WTC11 (cell line): ENCODE measurements at regions not wholly inside any gene's neighbourhood (a gene's known extent, or its start where the extent isn't known, plus 50 kb on each side); places are given as distances from the start of the nearest gene placed in this dataset.

ENCODE experiments used
- ATAC-seq: fragments of 200-7000 bp; cut with Tn5 transposase; 2 replicates; pipeline ENCODE4 v1.10.0; 2021; ENCODE audit warnings: mild to moderate bottlenecking, moderate library complexity
- CTCF ChIA-PET: fragments of 300-600 bp; sonication (Branson Sonifier 250); formaldehyde crosslinking; loops from one replicate; lab custom pipeline; 2021; ENCODE audit warnings: antibody characterized with exemption; lab: Charles Lee
- POLR2A ChIA-PET: fragments of 350-600 bp; sonication (Branson Sonifier 250); formaldehyde crosslinking; loops from one replicate; lab custom pipeline; 2021; ENCODE audit warnings: antibody characterized with exemption; lab: Charles Lee
- DNase-seq: peaks from one replicate; pipeline ENCODE4 v3.0.0; 2021; ENCODE audit warnings: low spot score
- H3K27ac Mint-ChIP-seq: 2 replicates; pipeline ENCODE4 v1.8.0; 2021; ENCODE audit warnings: mixed read lengths
- H3K27me3 Mint-ChIP-seq: 2 replicates; pipeline ENCODE4 v1.8.0; 2021; ENCODE audit warnings: low read depth, mild to moderate bottlenecking, moderate library complexity, mixed read lengths
- H3K36me3 Mint-ChIP-seq: 2 replicates; pipeline ENCODE4 v1.8.0; 2021; ENCODE audit warnings: mixed read lengths
- H3K4me1 Mint-ChIP-seq: 2 replicates; pipeline ENCODE4 v1.8.0; 2022; ENCODE audit warnings: mixed read lengths
- H3K4me3 Mint-ChIP-seq: 2 replicates; pipeline ENCODE4 v1.8.0; 2021; ENCODE audit warnings: mild to moderate bottlenecking, moderate library complexity, mixed read lengths
- H3K9me3 Mint-ChIP-seq: 2 replicates; pipeline ENCODE4 v1.8.0; 2021; ENCODE audit warnings: mixed read lengths
- E2F1 ChIP-seq: sonication (generic); formaldehyde crosslinking; IDR thresholded peaks from 2 replicates; pipeline ENCODE4 v1.8.0; 2022; ENCODE audit warnings: mild to moderate bottlenecking, missing genetic modification reagents
- ELF4 ChIP-seq: sonication (generic); formaldehyde crosslinking; IDR thresholded peaks from 2 replicates; pipeline ENCODE4 v1.8.1; 2022; ENCODE audit warnings: low read depth, mild to moderate bottlenecking, moderate library complexity, missing genetic modification reagents
- FOXP4 ChIP-seq: sonication (generic); formaldehyde crosslinking; IDR thresholded peaks from 2 replicates; pipeline ENCODE4 v1.8.0; 2022; ENCODE audit warnings: mild to moderate bottlenecking, missing genetic modification reagents
- GABPB1 ChIP-seq: sonication (generic); formaldehyde crosslinking; IDR thresholded peaks from 2 replicates; pipeline ENCODE4 v1.8.1; 2023; ENCODE audit warnings: mild to moderate bottlenecking, missing genetic modification reagents
- GRHL2 ChIP-seq: fragments of 250-450 bp; sonication (Bioruptor Pico); IDR thresholded peaks from 2 replicates; pipeline ENCODE4 v1.8.0; 2022; ENCODE audit warnings: mild to moderate bottlenecking, moderate library complexity; ENCODE audit not compliant: insufficient replicate concordance, severe bottlenecking
- NR1H2 ChIP-seq: sonication (generic); formaldehyde crosslinking; IDR thresholded peaks from 2 replicates; pipeline ENCODE4 v1.9.0; 2021; ENCODE audit warnings: mild to moderate bottlenecking, moderate library complexity, missing genetic modification reagents
- PREB ChIP-seq: sonication (generic); formaldehyde crosslinking; IDR thresholded peaks from 2 replicates; pipeline ENCODE4 v1.8.1; 2022; ENCODE audit warnings: mild to moderate bottlenecking, missing genetic modification reagents, moderate library complexity, borderline replicate concordance
- RORB ChIP-seq: fragments of 250-450 bp; sonication (Bioruptor Pico); IDR thresholded peaks from 2 replicates; pipeline ENCODE4 v1.9.0; 2021; ENCODE audit warnings: mild to moderate bottlenecking
- SMAD4 ChIP-seq: sonication (generic); formaldehyde crosslinking; IDR thresholded peaks from 2 replicates; pipeline ENCODE4 v1.8.0; 2022; ENCODE audit warnings: mild to moderate bottlenecking, missing genetic modification reagents
- SP1 ChIP-seq: sonication (generic); formaldehyde crosslinking; conservative IDR thresholded peaks from 2 replicates; pipeline ENCODE4 v1.8.1; 2022; ENCODE audit warnings: missing genetic modification reagents
- TEAD4 ChIP-seq: sonication (generic); formaldehyde crosslinking; IDR thresholded peaks from 2 replicates; pipeline ENCODE4 v1.8.0; 2022; ENCODE audit warnings: mild to moderate bottlenecking, missing genetic modification reagents
- ZBTB21 ChIP-seq: sonication (generic); formaldehyde crosslinking; IDR thresholded peaks from 2 replicates; pipeline ENCODE4 v1.8.1; 2023; ENCODE audit warnings: mild to moderate bottlenecking, missing genetic modification reagents, borderline replicate concordance
- ZMAT4 ChIP-seq: fragments of 250-450 bp; sonication (Bioruptor Pico); IDR thresholded peaks from 2 replicates; pipeline ENCODE4 v1.9.0; 2021; ENCODE audit warnings: mild to moderate bottlenecking
- ZNF121 ChIP-seq: sonication (generic); formaldehyde crosslinking; IDR thresholded peaks from 2 replicates; pipeline ENCODE4 v1.8.0; 2023; ENCODE audit warnings: missing genetic modification reagents
- ZNF263 ChIP-seq: sonication (generic); formaldehyde crosslinking; IDR thresholded peaks from 2 replicates; pipeline ENCODE4 v1.8.1; 2022; ENCODE audit warnings: low read depth, mild to moderate bottlenecking, moderate library complexity, missing genetic modification reagents
- ZNF281 ChIP-seq: sonication (generic); formaldehyde crosslinking; IDR thresholded peaks from 2 replicates; pipeline ENCODE4 v1.8.0; 2023; ENCODE audit warnings: mild to moderate bottlenecking, missing genetic modification reagents
- ZNF317 ChIP-seq: sonication (generic); formaldehyde crosslinking; IDR thresholded peaks from 2 replicates; pipeline ENCODE4 v1.8.1; 2023; ENCODE audit warnings: low read depth, mild to moderate bottlenecking, moderate library complexity, missing genetic modification reagents, borderline replicate concordance
- ZNF423 ChIP-seq: fragments of 250-450 bp; sonication (Bioruptor Pico); IDR thresholded peaks from 2 replicates; pipeline ENCODE4 v2.1.2; 2022; ENCODE audit warnings: mild to moderate bottlenecking, moderate library complexity
- TF ChIP-seq, protein P1 (sequence below): fragments of 250-450 bp; sonication (Bioruptor Pico); IDR thresholded peaks from 2 replicates; pipeline ENCODE4 v1.9.0; 2021; ENCODE audit warnings: moderate library complexity, mild to moderate bottlenecking, inconsistent platforms, borderline replicate concordance
- TF ChIP-seq, protein P2 (sequence below): sonication (generic); formaldehyde crosslinking; IDR thresholded peaks from 2 replicates; pipeline ENCODE4 v1.8.1; 2023; ENCODE audit warnings: mild to moderate bottlenecking, missing genetic modification reagents
- TF ChIP-seq, protein P3 (sequence below): sonication (generic); formaldehyde crosslinking; conservative IDR thresholded peaks from 2 replicates; pipeline ENCODE4 v1.8.1; 2022; ENCODE audit warnings: mild to moderate bottlenecking, missing genetic modification reagents
- TF ChIP-seq, protein P4 (sequence below): fragments of 200-600 bp; IDR thresholded peaks from 2 replicates; pipeline ENCODE4 v1.8.0; 2022; ENCODE audit warnings: antibody characterized with exemption

GRCh38 chr9:13487936-13488335 lies 208.4 kb upstream of the MPDZ start (continued):
- TF ChIP-seq GABPB1 (no peak), GRHL2 (CRISPR knock-in tag) (no peak), ZMAT4 (CRISPR knock-in tag) (no peak), PREB (CRISPR knock-in tag) (no peak)
- TF ChIP-seq, protein P1, sequence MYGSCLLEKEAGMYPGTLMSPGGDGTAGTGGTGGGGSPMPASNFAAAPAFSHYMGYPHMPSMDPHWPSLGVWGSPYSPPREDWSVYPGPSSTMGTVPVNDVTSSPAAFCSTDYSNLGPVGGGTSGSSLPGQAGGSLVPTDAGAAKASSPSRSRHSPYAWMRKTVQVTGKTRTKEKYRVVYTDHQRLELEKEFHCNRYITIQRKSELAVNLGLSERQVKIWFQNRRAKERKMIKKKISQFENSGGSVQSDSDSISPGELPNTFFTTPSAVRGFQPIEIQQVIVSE: no peak

DNA sequence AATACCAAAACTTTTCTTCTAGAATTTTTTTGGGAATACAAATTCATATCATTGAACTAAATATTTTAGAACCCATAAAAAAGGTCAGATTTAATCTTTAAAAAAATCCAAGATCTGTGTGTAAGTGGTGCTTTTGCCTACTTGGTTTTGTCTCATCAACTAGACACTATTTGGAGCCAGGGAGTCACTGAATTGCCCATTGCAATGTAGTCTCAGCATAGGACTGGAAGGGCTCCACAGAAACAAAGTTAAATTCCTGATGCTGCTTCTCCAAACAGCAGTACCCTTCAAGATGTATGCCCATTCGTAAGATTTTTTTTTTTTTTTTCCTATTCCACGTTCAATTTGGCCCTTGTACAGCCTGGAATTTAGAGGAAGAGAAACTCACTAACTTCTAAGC lies 208.0 kb upstream of the MPDZ start:
- Mint-ChIP-seq H3K4me3 (no peak overlapping the region), H3K27ac (no peak overlapping the region), H3K36me3 (no peaks in the 10 kb centered on the region), H3K4me1 (peaks cover 54% of the 10 kb centered on the region), H3K9me3 (peaks cover 13% of the 10 kb centered on the region), H3K27me3 (no peaks in the 10 kb centered on the region)
- ChIA-PET POLR2A (no interaction called here), CTCF (no interaction called here)
- ATAC-seq (no peak), DNase-seq (no peak)
- TF ChIP-seq ZBTB21 (CRISPR knock-in tag) (no peak), ELF4 (no peak), GABPB1 (no peak), ZNF423 (no peak), TEAD4 (CRISPR knock-in tag) (no peak), SMAD4 (no peak), E2F1 (CRISPR knock-in tag) (no peak), RORB (CRISPR knock-in tag) (no peak), ZNF263 (CRISPR knock-in tag) (no peak), ZNF281 (no peak), FOXP4 (CRISPR knock-in tag) (no peak), NR1H2 (CRISPR knock-in tag) (no peak), ZNF121 (CRISPR knock-in tag) (no peak), ZNF317 (CRISPR knock-in tag) (no peak), SP1 (CRISPR knock-in tag) (no peak)
- TF ChIP-seq, protein P2, sequence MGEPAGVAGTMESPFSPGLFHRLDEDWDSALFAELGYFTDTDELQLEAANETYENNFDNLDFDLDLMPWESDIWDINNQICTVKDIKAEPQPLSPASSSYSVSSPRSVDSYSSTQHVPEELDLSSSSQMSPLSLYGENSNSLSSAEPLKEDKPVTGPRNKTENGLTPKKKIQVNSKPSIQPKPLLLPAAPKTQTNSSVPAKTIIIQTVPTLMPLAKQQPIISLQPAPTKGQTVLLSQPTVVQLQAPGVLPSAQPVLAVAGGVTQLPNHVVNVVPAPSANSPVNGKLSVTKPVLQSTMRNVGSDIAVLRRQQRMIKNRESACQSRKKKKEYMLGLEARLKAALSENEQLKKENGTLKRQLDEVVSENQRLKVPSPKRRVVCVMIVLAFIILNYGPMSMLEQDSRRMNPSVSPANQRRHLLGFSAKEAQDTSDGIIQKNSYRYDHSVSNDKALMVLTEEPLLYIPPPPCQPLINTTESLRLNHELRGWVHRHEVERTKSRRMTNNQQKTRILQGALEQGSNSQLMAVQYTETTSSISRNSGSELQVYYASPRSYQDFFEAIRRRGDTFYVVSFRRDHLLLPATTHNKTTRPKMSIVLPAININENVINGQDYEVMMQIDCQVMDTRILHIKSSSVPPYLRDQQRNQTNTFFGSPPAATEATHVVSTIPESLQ (CRISPR knock-in tag): no peak
- TF ChIP-seq, protein P3, sequence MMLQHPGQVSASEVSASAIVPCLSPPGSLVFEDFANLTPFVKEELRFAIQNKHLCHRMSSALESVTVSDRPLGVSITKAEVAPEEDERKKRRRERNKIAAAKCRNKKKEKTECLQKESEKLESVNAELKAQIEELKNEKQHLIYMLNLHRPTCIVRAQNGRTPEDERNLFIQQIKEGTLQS (CRISPR knock-in tag): no peak
- TF ChIP-seq, protein P4, sequence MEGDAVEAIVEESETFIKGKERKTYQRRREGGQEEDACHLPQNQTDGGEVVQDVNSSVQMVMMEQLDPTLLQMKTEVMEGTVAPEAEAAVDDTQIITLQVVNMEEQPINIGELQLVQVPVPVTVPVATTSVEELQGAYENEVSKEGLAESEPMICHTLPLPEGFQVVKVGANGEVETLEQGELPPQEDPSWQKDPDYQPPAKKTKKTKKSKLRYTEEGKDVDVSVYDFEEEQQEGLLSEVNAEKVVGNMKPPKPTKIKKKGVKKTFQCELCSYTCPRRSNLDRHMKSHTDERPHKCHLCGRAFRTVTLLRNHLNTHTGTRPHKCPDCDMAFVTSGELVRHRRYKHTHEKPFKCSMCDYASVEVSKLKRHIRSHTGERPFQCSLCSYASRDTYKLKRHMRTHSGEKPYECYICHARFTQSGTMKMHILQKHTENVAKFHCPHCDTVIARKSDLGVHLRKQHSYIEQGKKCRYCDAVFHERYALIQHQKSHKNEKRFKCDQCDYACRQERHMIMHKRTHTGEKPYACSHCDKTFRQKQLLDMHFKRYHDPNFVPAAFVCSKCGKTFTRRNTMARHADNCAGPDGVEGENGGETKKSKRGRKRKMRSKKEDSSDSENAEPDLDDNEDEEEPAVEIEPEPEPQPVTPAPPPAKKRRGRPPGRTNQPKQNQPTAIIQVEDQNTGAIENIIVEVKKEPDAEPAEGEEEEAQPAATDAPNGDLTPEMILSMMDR: no peak
